Stimulated activated CD8-positive, alpha-beta memory T cell treated with anti-CD3 and anti-CD28 coated beads, Interleukin-12 subunit alpha, Interleukin-12 subunit beta, amount 100 ng/mL, for 1 hour (primary cell): ENCODE measurements at regions not wholly inside any gene's neighbourhood (a gene's known extent, or its start where the extent isn't known, plus 50 kb on each side); places are given as distances from the start of the nearest gene placed in this dataset.

Experiments used
- DNase-seq: peaks from one replicate; pipeline ENCODE4 v3.0.0-alpha.2; 2020; ENCODE audit warnings: low read depth

- DNase-seq: no peak
Observed at GRCh38 chrX:39953879-39954278, 143.9 kb downstream of the BCOR start.

GRCh38 chrX:39954851-39955250 lies 142.9 kb downstream of the BCOR start:
- no peak for DNase-seq

GRCh38 chrX:39955625-39956024 lies 142.1 kb downstream of the BCOR start:
- DNase-seq: no peak

GRCh38 chrX:39956803-39957394 lies 140.9 kb downstream of the BCOR start:
- no peak for DNase-seq

- DNase-seq: no peak
Observed at GRCh38 chrX:39957816-39958566, 139.8 kb downstream of the BCOR start.

DNA sequence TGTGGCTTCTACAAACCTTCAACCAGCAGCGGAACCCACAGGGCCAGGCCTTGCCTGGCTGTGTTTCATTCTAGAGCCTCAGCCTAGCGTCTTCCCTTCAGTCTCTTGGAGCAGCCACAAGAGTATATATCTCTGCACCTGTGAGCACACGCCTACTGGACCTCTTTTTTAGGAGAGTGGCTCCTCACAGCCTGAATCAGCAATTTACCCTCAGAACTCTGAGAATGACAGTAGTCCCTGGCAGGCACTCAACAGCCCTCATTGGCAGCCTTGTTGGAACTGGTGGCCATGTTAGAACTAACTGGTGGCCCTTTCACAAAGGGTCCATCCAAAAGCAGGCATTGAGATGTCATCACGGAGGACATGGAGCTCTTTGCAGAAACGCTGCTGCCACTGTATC lies 138.9 kb downstream of the BCOR start:
- no peak for DNase-seq

- DNase-seq: no peak
Observed at GRCh38 chrX:39960219-39960618, 137.5 kb downstream of the BCOR start.

- DNase-seq: no peak
Observed at GRCh38 chrX:39961441-39961840, 136.3 kb downstream of the BCOR start.

DNA sequence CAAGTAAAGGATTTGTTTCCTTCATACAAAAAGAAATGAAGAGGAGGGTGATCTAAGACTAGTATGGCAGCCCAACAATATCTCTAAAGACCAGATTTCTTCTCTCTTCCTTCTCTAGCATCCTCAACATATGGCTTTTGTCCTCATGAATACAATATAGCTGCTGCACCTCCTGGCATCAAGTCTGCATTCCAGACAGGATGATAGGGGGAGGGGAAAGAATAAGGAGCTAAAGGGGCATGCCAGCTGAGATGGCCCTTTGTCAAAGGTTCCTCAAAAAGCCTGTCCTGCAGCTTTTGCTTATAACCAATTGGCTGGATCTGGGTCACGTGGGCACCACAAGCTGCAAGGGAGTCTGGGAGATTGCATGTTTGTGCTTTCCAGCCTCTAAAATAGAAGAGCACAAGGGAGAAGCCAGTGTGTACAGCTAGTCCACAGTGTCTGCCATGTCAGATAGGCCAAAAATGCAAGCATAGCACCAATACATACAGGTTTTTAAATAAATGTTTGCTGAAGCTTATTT lies 132.6 kb downstream of the BCOR start:
- DNase-seq: no peak

DNA sequence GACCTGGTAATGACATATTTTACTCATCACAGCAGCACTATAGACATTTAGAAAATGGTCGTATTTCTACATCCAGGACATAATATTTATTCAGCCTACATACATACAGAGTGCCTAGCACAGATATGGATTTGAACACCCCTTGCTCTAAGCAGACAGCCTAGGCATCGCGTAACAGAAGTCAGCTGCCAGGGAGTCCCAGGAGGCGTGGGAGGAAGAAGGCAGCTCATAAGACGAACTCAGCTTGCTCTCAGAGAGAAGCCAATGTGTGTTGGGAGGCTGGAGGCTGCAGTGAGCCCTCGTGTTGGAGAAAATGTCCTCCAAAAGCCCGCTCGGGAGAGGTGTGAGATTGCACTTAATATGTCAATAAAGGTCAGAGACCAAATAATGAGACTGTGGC lies 131.6 kb downstream of the BCOR start:
- no peak for DNase-seq

GRCh38 chrX:39967348-39967747 lies 130.4 kb downstream of the BCOR start:
- no peak for DNase-seq

- no peak for DNase-seq
Observed at GRCh38 chrX:39969099-39969818, 128.5 kb downstream of the BCOR start.

DNA sequence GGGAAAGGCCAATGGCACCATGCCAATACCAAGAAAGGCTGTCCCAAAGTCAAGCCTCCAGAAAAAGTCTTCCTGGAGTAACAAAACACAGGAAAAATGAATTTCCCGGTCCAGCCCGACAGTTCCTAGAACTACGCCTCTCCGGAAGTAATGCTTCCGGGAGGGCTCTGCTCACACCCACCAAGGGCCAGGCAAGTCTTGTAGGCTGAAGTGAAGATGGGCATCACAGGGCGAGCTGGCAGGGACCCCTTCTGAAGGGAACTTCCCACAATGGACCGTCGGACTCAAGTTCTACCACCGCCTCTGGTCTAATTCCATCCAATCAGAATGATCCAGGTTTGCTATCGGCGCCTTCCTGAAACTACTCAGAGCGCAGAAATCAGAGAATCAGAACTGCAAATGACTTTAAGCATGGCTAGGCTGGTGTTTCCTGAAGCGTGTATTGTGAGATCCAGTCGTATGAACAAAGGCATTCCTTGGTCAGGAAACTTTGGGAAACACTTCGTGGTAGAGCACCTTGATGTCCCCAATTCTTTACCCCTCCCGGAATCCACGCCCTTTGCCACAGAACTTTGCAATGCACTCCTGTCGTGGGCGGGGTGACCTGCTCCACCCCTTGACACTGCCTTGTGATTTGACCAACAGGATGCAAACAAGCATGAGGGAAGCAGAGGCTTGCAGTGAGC lies 127.8 kb downstream of the BCOR start:
- DNase-seq: no peak

DNA sequence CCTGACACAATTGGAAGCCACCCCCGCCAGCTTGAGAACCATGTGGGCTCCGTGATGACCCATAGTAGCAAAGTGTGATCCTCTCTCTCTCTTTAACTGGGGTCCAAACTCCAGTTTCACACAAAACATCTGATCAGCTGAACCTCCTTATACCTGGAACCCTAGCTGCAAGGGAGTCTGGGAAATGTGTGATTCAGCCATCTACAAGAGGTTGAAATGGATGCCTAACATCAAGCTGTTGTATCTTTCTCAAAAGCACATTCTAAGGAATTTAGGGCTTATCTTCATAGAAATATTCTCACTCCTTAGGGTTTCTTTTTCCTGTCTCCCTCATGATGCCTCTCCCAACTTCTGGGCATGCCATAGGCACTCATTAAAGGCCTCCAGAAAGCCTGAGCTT lies 126.0 kb downstream of the BCOR start:
- no peak for DNase-seq

DNA sequence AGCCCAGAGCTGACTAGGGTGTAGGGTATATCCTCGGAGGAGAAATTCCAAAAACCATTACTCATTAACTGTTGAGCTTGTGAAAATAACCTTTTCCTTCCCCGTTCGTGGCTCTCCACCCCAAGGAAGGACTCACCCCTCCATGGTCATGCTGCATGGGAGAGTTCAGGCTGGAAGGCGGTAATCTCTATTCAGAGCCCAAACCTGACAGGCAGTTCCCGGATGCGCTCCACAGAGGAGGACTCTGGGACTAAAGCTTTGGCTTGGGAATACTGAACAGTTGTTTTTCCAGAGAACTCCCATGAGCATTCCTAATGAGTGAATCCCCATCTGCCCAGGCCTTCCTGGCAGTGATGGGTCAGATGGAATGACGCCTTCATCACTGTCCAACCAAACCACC lies 125.4 kb downstream of the BCOR start:
- no peak for DNase-seq

DNA sequence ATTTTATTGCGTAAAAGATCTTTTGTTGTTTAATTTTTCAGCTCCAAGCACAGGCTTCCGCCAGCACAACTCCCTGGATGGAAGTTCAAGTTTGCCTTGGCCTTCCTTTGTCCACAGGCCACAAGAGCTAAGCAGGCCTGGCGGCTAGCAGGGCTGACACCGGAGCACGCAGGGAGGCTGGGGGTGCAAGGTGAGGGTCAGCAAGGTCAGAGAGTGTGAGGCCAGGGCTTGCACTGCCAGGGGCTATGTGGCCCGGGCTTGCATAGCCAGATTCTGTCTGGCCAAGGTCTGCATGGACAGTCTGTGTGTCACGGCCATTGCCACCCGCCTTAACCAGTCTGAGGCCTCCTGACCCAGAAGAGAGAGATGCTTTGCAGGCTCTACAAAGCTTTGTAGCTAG lies 123.9 kb downstream of the BCOR start:
- DNase-seq: no peak

- DNase-seq: no peak
Observed at GRCh38 chrX:39974270-39974669, 123.5 kb downstream of the BCOR start.

GRCh38 chrX:39975101-39975925 lies 122.4 kb downstream of the BCOR start:
- no peak for DNase-seq

- no peak for DNase-seq
Observed at GRCh38 chrX:39981946-39982345, 115.8 kb downstream of the BCOR start.

- no peak for DNase-seq
Observed at GRCh38 chrX:39982948-39983347, 114.8 kb downstream of the BCOR start.

DNA sequence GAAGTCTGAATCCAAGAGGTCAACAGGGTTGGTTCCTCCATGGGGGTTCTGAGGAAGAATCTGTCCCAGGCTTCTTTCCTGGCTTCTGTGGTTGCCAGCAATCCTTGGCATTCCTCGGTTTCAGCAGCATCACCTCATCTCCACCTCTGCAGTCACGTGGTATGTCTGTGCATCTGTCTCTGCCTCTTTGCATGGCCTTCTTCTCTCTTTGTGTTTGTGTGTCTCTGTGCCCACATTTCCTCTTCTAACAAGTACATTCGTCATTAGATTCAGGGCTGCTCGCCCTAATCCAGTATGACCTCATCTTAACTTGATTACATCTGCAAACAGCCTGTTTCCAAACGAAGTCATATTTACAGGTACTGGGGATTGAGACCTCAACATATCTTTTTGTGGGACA lies 114.0 kb downstream of the BCOR start:
- DNase-seq: no peak
